LNCaP clone FGC (cell line): ENCODE measurements at regions not wholly inside any gene's neighbourhood (a gene's known extent, or its start where the extent isn't known, plus 50 kb on each side); places are given as distances from the start of the nearest gene placed in this dataset.

Experiments
- DNase-seq: peaks from one replicate; pipeline ENCODE4 v3.0.0-alpha.2; 2011; ENCODE audit warnings: low read depth
- H3K4me3 ChIP-seq: 2 replicates; pipeline ENCODE4 v1.5.1; 2011; ENCODE audit warnings: mild to moderate bottlenecking, low read depth, low read length, control low read depth
- TF ChIP-seq, protein P1 (sequence below): IDR thresholded peaks from 2 replicates; pipeline ENCODE4 v1.5.1; 2012; ENCODE audit warnings: mild to moderate bottlenecking; ENCODE audit not compliant: control insufficient read depth, insufficient read depth; ENCODE audit errors: extremely low read depth

DNA sequence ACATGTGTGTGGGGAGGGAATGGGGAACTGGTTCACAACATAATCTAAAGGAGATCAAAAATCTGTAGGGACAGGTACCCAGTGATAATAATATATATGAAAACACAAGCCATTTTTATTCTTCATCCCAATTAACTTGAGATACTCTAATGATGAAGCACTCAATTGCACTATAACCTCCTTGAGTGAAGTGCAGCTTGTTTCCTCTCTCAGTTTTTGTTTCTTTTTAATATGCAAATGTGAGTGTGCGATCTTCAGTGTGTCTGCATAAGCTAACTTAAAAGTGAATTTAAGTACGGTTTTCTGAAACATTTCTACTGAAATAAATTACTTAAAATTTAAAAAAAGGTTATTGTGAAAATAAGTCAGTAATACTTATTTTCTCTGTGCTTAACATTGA, 623.5 kb downstream of the CDH11 start:
- no peak overlapping the region for H3K4me3 ChIP-seq
- DNase-seq = no peak
- TF ChIP-seq, protein P1, sequence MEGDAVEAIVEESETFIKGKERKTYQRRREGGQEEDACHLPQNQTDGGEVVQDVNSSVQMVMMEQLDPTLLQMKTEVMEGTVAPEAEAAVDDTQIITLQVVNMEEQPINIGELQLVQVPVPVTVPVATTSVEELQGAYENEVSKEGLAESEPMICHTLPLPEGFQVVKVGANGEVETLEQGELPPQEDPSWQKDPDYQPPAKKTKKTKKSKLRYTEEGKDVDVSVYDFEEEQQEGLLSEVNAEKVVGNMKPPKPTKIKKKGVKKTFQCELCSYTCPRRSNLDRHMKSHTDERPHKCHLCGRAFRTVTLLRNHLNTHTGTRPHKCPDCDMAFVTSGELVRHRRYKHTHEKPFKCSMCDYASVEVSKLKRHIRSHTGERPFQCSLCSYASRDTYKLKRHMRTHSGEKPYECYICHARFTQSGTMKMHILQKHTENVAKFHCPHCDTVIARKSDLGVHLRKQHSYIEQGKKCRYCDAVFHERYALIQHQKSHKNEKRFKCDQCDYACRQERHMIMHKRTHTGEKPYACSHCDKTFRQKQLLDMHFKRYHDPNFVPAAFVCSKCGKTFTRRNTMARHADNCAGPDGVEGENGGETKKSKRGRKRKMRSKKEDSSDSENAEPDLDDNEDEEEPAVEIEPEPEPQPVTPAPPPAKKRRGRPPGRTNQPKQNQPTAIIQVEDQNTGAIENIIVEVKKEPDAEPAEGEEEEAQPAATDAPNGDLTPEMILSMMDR = no peak

DNA sequence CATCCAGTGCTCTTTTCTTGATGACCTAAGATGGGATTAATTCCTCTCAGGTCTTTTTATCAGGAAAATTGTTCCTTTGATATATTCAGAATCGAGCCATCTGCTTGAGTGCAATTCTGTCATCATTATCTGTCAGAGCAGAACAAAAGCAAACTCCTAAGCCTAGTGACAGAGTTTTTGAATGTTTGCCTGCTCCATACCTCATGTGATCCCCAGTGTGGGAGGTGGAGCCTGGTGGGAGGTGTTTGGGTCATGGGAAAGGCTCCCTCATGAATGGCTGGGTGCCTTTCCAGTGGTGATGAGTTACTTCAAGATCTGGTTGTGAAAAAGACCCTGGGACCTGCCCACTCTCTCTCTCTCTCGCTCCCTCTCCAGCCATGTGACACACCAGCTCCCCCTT, 628.2 kb downstream of the CDH11 start:
- no peak for DNase-seq
- no peak overlapping the region for H3K4me3 ChIP-seq
- TF ChIP-seq, protein P1 = no peak

DNA sequence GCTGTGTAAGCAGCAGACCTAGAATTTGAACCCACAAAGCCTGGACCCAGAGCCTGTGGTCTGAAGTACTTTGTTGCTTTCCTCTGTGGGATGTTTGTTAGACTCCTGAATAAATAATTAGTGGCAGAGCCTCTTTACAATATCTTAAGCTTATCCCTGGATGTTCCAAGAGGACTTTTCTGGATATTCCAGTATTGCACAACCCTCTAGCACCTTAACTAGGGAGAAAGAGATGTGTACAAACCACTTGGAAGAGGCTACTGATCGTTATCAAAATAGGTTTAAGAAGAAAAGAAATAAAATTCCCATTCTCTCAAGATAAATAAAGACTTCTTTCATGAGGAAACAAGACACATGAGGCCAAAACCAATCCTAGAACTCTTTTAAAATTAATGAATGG, 632.4 kb downstream of the CDH11 start:
- DNase-seq = peak; percentile 43
- TF ChIP-seq, protein P1 = no peak

DNA sequence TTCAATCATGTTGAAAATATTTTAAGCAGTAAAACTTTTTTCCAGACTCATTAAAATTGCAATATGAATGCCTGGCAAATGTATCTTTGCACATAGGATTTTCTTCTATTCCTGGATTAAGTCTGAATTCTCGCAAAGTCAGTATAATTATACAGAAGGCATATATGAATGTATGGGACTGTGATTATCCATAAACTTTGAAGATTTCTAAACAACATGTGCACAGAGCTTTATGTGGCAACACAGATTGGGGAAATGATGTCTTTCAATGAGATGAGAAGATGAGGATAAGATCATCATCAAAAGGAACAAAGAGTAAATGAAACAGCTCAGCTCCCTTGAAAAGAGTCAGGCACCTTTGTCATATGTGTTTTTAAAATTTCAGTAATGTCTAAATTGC, 635.3 kb downstream of the CDH11 start:
- H3K4me3 ChIP-seq = no peak overlapping the region
- no peak for DNase-seq
- TF ChIP-seq, protein P1 = no peak

More for the DNA sequence above, 632.4 kb downstream of the CDH11 start:
- H3K4me3 ChIP-seq = no peak overlapping the region

DNA sequence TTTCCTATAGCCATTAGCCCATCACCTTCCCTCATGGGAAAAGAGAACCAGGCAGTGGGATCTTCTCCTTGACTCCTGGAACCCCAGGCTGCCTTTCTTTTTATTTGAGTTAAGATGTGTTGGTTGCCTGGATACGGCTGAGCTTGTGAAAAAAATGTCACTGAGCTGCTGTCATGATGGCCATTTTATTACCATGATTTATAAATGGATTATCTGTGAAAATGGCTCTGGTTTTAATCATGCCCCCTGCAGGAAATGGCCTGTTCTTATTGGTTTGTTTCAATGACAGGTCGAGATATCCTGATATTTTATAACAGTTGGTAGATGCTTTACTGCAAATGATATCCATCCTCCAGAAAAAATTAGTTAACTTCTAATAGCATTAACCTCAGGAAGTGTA, 640.4 kb downstream of the CDH11 start:
- DNase-seq = no peak
- no peak overlapping the region for H3K4me3 ChIP-seq
- TF ChIP-seq, protein P1 = no peak

DNA sequence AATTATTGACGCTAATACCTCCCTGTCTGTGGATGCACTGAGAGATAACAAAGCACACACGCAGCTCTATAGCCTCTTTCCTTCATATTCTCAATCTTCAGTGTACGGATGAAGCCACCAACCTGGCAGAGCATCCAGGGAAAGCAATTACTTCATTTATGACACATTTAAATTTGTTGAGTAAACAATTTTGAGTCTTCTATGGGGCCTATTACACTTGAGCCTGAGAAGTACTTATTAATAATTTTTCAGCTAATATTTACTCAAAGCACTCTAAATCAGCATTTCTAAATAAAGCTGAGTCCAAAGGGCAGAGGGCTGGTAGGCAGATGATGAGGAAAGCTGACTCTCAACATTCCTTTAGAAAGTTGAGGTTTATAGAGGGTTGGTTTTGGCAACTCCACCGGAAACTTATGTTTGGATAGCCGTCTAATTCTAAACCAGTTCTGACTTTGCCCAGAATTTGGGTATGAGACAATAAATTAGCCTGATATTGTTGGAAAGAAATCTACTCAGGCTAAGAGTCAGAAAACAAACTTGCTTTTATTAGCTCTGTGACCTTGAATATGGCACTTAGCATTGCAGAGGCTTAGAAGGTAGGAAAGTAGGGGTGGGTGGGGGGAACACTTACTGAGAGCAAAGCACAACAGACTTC, 643.5 kb downstream of the CDH11 start:
- H3K4me3 ChIP-seq = no peak overlapping the region
- peak; percentile 75 for DNase-seq
- TF ChIP-seq, protein P1 = no peak
